AG10803 (cell line): ENCODE measurements at regions not wholly inside any gene's neighbourhood (a gene's known extent, or its start where the extent isn't known, plus 50 kb on each side); places are given as distances from the start of the nearest gene placed in this dataset.

ENCODE experiments used
- DNase-seq: peaks from one replicate; pipeline ENCODE4 v3.0.0; 2010; ENCODE audit warnings: low read depth
- H3K4me3 ChIP-seq: 2 replicates; pipeline ENCODE4 v1.5.1; 2011; ENCODE audit warnings: mild to moderate bottlenecking, low read length, control low read depth
- CTCF ChIP-seq: conservative IDR thresholded peaks from 2 replicates; pipeline ENCODE4 v1.5.1; 2011; ENCODE audit warnings: mild to moderate bottlenecking, low read length, control low read depth, inconsistent platforms

DNA sequence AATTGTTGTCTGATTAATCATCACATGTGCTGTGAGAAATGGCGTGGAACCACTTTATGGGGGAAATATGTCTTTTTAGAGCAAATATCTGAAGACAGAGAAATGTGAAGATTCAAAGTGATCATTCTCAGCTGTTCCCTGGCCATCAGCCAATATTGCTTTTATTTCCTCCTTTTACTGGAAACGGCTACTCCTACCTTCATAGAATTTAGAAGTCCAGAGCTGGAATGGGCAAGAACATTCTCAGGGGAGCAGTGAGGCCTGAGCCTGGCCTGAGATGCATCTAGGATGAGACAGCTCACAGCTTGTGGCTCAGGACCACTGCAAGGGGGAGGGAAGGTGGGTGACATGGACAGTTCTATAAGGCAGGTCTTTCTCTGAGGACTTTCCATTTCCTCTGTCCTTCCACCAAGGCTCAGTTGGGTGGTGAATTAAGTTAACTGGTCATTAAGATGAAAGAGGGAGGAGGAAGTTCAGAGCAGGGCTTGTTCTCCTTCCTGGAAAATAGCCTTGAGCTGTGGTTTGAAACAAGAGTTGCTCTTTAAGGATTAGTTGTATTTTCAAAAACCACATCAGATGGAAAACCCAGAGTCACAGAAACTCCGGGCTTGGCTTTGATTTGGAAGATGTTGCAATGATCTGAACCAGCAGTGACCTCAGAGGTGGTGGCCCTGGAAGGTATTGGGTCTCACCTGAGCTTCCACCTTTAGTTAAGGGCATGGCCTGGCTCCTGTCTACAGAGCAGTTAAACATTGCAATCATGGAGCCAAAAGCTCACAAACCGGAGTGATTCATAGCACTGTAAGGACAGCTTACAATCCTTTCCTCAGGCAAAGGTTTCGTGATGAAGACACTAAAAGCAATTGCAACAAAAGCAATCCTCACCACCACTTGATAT is 144.3 kb downstream of the VAPA start:
- no peak overlapping the region for H3K4me3 ChIP-seq
- DNase-seq = peak; percentile 90
- TF ChIP-seq CTCF = no peak

DNA sequence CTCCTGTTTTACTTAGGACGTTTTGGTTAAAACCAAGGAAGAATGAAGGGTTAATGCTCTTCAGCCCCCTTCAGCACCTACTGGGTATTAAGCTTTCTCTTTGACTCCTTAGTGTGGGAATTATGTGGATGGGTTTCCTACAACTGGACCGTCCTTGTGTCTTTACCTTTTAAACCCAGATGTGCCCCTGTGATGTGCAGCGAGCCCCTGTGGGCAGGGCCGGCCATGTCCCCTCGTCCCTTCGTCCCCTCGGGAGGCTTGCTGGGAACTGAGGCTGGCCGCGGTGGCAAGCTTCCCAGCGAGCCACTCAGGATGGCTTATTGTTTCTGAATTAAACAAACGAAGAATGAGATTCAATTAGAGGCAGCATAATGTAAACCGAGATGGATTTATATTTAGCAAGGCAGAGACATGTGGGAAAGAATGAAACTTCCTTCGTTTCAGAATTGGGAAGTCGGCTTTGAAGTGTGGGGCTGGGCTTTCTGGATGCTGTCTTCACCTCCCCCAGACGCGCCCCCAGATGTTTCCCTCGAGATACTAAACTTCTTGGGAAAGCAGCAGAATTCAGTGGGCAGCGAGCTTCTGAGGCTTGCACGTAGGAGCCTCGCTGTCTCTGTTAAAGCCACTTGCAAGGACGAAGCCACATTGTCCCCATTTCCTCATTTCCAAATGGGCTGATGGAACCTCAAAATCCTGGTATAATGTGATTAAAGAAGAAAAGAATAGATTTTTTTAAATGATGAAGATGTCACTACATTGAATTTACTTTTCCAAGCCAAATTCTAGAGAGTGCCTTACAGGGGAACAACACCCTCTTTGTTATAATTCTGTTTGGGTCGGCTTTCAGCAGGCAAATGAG is 146.0 kb downstream of the VAPA start:
- H3K4me3 ChIP-seq = no peak overlapping the region
- TF ChIP-seq CTCF = no peak
- no peak for DNase-seq

- no peak overlapping the region for H3K4me3 ChIP-seq
- TF ChIP-seq CTCF = no peak
- DNase-seq = no peak
Measured at GRCh38 chr18:10060469-10060782, 146.6 kb downstream of the VAPA start.

DNA sequence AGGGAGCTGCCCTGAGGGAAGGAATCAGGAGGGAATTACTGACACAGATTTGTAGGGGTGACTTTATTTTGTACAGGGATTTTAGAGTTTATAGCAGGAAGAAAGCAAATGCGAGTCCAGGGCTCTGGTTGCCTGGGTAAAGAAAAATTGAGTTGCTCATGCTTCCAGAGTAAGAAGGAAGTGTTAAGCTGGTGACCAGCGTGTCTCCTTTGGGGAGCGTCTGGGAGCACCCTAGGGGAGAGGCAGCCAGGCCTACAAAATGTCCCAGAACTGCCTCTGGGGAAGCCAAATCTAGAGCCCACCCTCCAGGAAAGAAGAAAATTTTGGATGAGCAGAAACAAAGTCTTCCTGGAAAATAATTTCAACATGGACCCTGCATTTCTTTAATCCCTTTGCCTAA is 147.0 kb downstream of the VAPA start:
- H3K4me3 ChIP-seq = no peak overlapping the region
- DNase-seq = no peak
- no peak for TF ChIP-seq CTCF

GRCh38 chr18:10061566-10062140 is 147.8 kb downstream of the VAPA start:
- H3K4me3 ChIP-seq = no peak overlapping the region
- no peak for TF ChIP-seq CTCF
- no peak for DNase-seq

DNA sequence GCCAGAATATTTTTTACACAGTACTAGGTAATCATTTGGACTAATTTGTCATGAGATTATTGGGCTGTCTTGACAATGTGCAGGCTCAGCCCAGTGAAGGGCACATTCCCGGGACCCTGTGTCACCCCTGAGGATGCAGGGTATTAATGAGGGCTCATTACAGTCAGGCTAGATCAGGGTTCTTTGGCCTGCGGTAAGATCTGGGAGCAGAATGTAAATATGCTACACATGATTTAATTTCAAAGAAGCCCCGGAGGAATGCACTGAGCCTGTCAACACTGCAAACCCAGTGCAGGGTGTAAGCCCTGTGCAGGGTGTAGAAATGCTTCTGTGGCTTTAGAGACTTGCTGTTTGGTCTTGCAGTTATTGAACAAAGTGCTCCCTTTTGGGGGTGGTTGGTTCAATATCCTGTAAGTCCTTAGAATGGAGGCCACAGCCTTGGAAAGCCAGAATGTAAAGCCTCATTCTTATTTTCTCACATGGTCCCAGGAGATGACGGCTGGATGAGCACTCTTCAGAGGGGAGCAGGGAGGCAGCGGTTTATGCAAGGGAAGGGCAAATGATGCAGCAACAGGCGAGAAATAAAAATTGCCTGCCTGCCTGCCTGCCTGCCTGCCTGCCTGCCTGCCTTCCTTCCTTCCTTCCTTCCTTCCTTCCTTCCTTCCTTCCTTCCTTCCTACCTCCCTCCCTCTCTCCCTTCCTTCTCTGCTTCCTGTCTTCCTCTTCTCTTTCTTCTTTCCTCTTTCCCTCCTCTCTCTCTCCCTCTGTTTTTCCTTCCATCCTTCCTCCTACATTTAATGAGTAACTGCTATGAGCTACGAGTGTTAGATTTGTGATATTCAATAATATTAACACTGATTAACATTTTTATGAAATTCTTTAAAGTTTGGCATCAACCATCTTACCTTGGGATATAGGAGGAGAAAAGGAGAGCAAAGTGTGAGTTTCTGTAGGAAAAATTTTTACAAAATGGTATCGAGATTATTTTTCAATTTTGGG is 148.8 kb downstream of the VAPA start:
- H3K4me3 ChIP-seq = no peak overlapping the region
- peak; percentile 56 for DNase-seq
- TF ChIP-seq CTCF = no peak
